ENCODE measurements at regions not wholly inside any gene's neighbourhood (a gene's known extent, or its start where the extent isn't known, plus 50 kb on each side); places are given as distances from the start of the nearest gene placed in this dataset.
A peak's percentile ranks its signal among the peaks of the same experiment; 100 is the strongest.

- no peak overlapping the region for H3K18ac ChIP-seq (ENCODE audit: low read length)
- no peak overlapping the region for H3K4ac ChIP-seq (ENCODE audit: low read length)
- H2AK5ac ChIP-seq (ENCODE audit: low read depth, low read length) = no peak overlapping the region
- no peaks in the 10 kb centered on the region for H3K9me3 ChIP-seq (replicated peaks in 1 of 2; ENCODE audit: control insufficient read depth in 2 of 2, insufficient read depth in 1 of 2, low read depth in 1 of 2, low read length in 2 of 2)
- H2BK120ac ChIP-seq (ENCODE audit: low read depth, low read length) = no peak overlapping the region
- no peak overlapping the region for H3K4me3 ChIP-seq (ENCODE audit: low read length in 2 of 2)
- no peak overlapping the region for H2BK12ac ChIP-seq (ENCODE audit: low read length)
- no peaks in the 10 kb centered on the region for H3K27me3 ChIP-seq (ENCODE audit: control insufficient read depth in 3 of 3, insufficient read depth in 3 of 3, low read depth in 1 of 3, low read length in 3 of 3)
- H2BK15ac ChIP-seq (ENCODE audit: low read length) = no peak overlapping the region
- DNase-seq (ENCODE audit: low spot score) = no peak
- H3K4me2 ChIP-seq (ENCODE audit: insufficient read depth, low read length, poor library complexity, severe bottlenecking) = no peak overlapping the region
- no peaks in the 10 kb centered on the region for H3K79me1 ChIP-seq (ENCODE audit: low read depth, low read length)
- no peak overlapping the region for H2BK5ac ChIP-seq (ENCODE audit: low read length)
- H3K36me3 ChIP-seq (replicated peaks in 1 of 2; ENCODE audit: control insufficient read depth in 2 of 2, insufficient read depth in 2 of 2, low read length in 2 of 2) = no peaks in the 10 kb centered on the region
- no peak overlapping the region for H2AFZ ChIP-seq (ENCODE audit: low read length)
- no peak overlapping the region for H3K14ac ChIP-seq (ENCODE audit: low read length)
- H3K4me1 ChIP-seq (ENCODE audit: control insufficient read depth in 2 of 2, insufficient read depth in 1 of 2, low read depth in 1 of 2, low read length in 2 of 2) = no peaks in the 10 kb centered on the region
- H3K27ac ChIP-seq (replicated peaks; ENCODE audit: low read length) = no peak overlapping the region
- H4K8ac ChIP-seq (ENCODE audit: low read depth, low read length) = no peak overlapping the region
- H3K9ac ChIP-seq (ENCODE audit: low read depth, low read length, poor library complexity) = no peak overlapping the region
- no peak overlapping the region for H4K91ac ChIP-seq (ENCODE audit: low read depth, low read length, poor library complexity)
- no CpG with 5 or more reads among the region's 5 CpGs for WGBS, 2 donors (ENCODE audit: extremely low coverage in 2 of 2, insufficient read length in 2 of 2, insufficient replicate concordance in 1 of 2)
- no peak overlapping the region for H3K23ac ChIP-seq (ENCODE audit: low read depth, low read length, poor library complexity)
Observed at GRCh38 chr3:117443014-117443413, 733.4 kb downstream of the TUSC7 start.

GRCh38 chr3:117444175-117444574 lies 734.6 kb downstream of the TUSC7 start:
- no CpG with 5 or more reads among the region's 4 CpGs for WGBS, 2 donors (ENCODE audit: extremely low coverage in 2 of 2, insufficient read length in 2 of 2, insufficient replicate concordance in 1 of 2)
- H3K4ac ChIP-seq (ENCODE audit: low read length) = no peak overlapping the region
- no peak overlapping the region for H4K8ac ChIP-seq (ENCODE audit: low read depth, low read length)

DNA sequence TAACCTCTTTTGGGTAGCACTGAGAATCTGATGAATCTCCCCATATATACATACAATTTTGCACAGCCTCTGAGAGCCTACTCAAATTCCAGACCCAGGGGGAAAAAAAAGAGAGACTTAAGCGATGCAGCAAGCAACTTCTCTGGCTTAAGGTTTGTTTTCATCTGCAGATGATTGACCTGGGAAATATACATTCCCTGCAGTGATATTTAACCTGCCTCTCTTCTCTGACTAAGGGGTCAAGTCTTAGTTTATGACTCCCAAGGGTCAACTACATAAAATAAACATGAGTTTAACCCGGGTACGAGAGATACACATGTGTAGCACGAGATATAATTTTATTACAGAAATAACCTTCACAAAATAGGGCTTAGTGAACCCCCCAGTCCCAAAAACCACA lies 737.8 kb downstream of the TUSC7 start:
- WGBS, 2 donors (ENCODE audit: extremely low coverage in 2 of 2, insufficient read length in 2 of 2, insufficient replicate concordance in 1 of 2) = no CpG with 5 or more reads among the region's 4 CpGs
- no peaks in the 10 kb centered on the region for H3K27me3 ChIP-seq (ENCODE audit: control insufficient read depth in 3 of 3, insufficient read depth in 3 of 3, low read depth in 1 of 3, low read length in 3 of 3)
- no peaks in the 10 kb centered on the region for H3K36me3 ChIP-seq (replicated peaks in 1 of 2; ENCODE audit: control insufficient read depth in 2 of 2, insufficient read depth in 2 of 2, low read length in 2 of 2)
- no peak overlapping the region for H2BK12ac ChIP-seq (ENCODE audit: low read length)
- H3K79me1 ChIP-seq (ENCODE audit: low read depth, low read length) = no peaks in the 10 kb centered on the region
- H4K91ac ChIP-seq (ENCODE audit: low read depth, low read length, poor library complexity) = no peak overlapping the region
- H2BK15ac ChIP-seq (ENCODE audit: low read length) = no peak overlapping the region
- H3K4ac ChIP-seq (ENCODE audit: low read length) = no peak overlapping the region
- H3K4me2 ChIP-seq (ENCODE audit: insufficient read depth, low read length, poor library complexity, severe bottlenecking) = no peak overlapping the region
- H3K27ac ChIP-seq (replicated peaks; ENCODE audit: low read length) = no peak overlapping the region
- H2BK5ac ChIP-seq (ENCODE audit: low read length) = no peak overlapping the region
- no peaks in the 10 kb centered on the region for H3K9me3 ChIP-seq (replicated peaks in 1 of 2; ENCODE audit: control insufficient read depth in 2 of 2, insufficient read depth in 1 of 2, low read depth in 1 of 2, low read length in 2 of 2)
- no peaks in the 10 kb centered on the region for H3K4me1 ChIP-seq (ENCODE audit: control insufficient read depth in 2 of 2, insufficient read depth in 1 of 2, low read depth in 1 of 2, low read length in 2 of 2)
- no peak overlapping the region for H3K18ac ChIP-seq (ENCODE audit: low read length)
- H2BK120ac ChIP-seq (ENCODE audit: low read depth, low read length) = no peak overlapping the region
- no peak overlapping the region for H2AFZ ChIP-seq (ENCODE audit: low read length)
- DNase-seq (ENCODE audit: low spot score) = no peak
- no peak overlapping the region for H3K14ac ChIP-seq (ENCODE audit: low read length)
- no peak overlapping the region for H3K4me3 ChIP-seq (ENCODE audit: low read length in 2 of 2)
- no peak overlapping the region for H3K9ac ChIP-seq (ENCODE audit: low read depth, low read length, poor library complexity)
- H3K23ac ChIP-seq (ENCODE audit: low read depth, low read length, poor library complexity) = no peak overlapping the region
- H4K8ac ChIP-seq (ENCODE audit: low read depth, low read length) = no peak overlapping the region
- H2AK5ac ChIP-seq (ENCODE audit: low read depth, low read length) = no peak overlapping the region

More at GRCh38 chr3:117444175-117444574, 734.6 kb downstream of the TUSC7 start:
- Histone ChIP-seq H2AK5ac (ENCODE audit: low read depth, low read length) (no peak overlapping the region), H3K36me3 (replicated peaks in 1 of 2; ENCODE audit: control insufficient read depth in 2 of 2, insufficient read depth in 2 of 2, low read length in 2 of 2) (no peaks in the 10 kb centered on the region), H3K27ac (replicated peaks; ENCODE audit: low read length) (no peak overlapping the region), H2BK120ac (ENCODE audit: low read depth, low read length) (no peak overlapping the region), H2BK12ac (ENCODE audit: low read length) (no peak overlapping the region), H3K27me3 (ENCODE audit: control insufficient read depth in 3 of 3, insufficient read depth in 3 of 3, low read depth in 1 of 3, low read length in 3 of 3) (no peaks in the 10 kb centered on the region), H3K18ac (ENCODE audit: low read length) (no peak overlapping the region), H3K79me1 (ENCODE audit: low read depth, low read length) (no peaks in the 10 kb centered on the region), H2AFZ (ENCODE audit: low read length) (no peak overlapping the region), H3K9ac (ENCODE audit: low read depth, low read length, poor library complexity) (no peak overlapping the region), H3K9me3 (replicated peaks in 1 of 2; ENCODE audit: control insufficient read depth in 2 of 2, insufficient read depth in 1 of 2, low read depth in 1 of 2, low read length in 2 of 2) (no peaks in the 10 kb centered on the region), H4K91ac (ENCODE audit: low read depth, low read length, poor library complexity) (no peak overlapping the region), H2BK5ac (ENCODE audit: low read length) (no peak overlapping the region), H3K4me1 (ENCODE audit: control insufficient read depth in 2 of 2, insufficient read depth in 1 of 2, low read depth in 1 of 2, low read length in 2 of 2) (no peaks in the 10 kb centered on the region), H3K14ac (ENCODE audit: low read length) (no peak overlapping the region), H3K4me2 (ENCODE audit: insufficient read depth, low read length, poor library complexity, severe bottlenecking) (no peak overlapping the region), H3K4me3 (ENCODE audit: low read length in 2 of 2) (no peak overlapping the region), H2BK15ac (ENCODE audit: low read length) (peak overlapping the region; percentile 40), H3K23ac (ENCODE audit: low read depth, low read length, poor library complexity) (peak overlapping the region; percentile 18)
- DNase-seq (ENCODE audit: low spot score) = no peak

GRCh38 chr3:117450026-117450425 lies 740.4 kb downstream of the TUSC7 start:
- no peak for DNase-seq (ENCODE audit: low spot score)
- WGBS, 2 donors (ENCODE audit: extremely low coverage in 2 of 2, insufficient read length in 2 of 2, insufficient replicate concordance in 1 of 2) = no CpG with 5 or more reads among the region's 4 CpGs
- no peaks in the 10 kb centered on the region for H3K9me3 ChIP-seq (replicated peaks in 1 of 2; ENCODE audit: control insufficient read depth in 2 of 2, insufficient read depth in 1 of 2, low read depth in 1 of 2, low read length in 2 of 2)
- H3K4me3 ChIP-seq (ENCODE audit: low read length in 2 of 2) = no peak overlapping the region
- H3K79me1 ChIP-seq (ENCODE audit: low read depth, low read length) = no peaks in the 10 kb centered on the region
- H2BK5ac ChIP-seq (ENCODE audit: low read length) = no peak overlapping the region
- H3K4me2 ChIP-seq (ENCODE audit: insufficient read depth, low read length, poor library complexity, severe bottlenecking) = no peak overlapping the region
- H3K9ac ChIP-seq (ENCODE audit: low read depth, low read length, poor library complexity) = no peak overlapping the region
- no peak overlapping the region for H2AFZ ChIP-seq (ENCODE audit: low read length)
- no peak overlapping the region for H2BK120ac ChIP-seq (ENCODE audit: low read depth, low read length)
- no peak overlapping the region for H2BK15ac ChIP-seq (ENCODE audit: low read length)
- no peaks in the 10 kb centered on the region for H3K27me3 ChIP-seq (ENCODE audit: control insufficient read depth in 3 of 3, insufficient read depth in 3 of 3, low read depth in 1 of 3, low read length in 3 of 3)
- H4K8ac ChIP-seq (ENCODE audit: low read depth, low read length) = no peak overlapping the region
- H2AK5ac ChIP-seq (ENCODE audit: low read depth, low read length) = no peak overlapping the region
- no peak overlapping the region for H3K23ac ChIP-seq (ENCODE audit: low read depth, low read length, poor library complexity)
- no peak overlapping the region for H3K4ac ChIP-seq (ENCODE audit: low read length)
- no peak overlapping the region for H3K18ac ChIP-seq (ENCODE audit: low read length)
- no peak overlapping the region for H2BK12ac ChIP-seq (ENCODE audit: low read length)
- no peak overlapping the region for H3K14ac ChIP-seq (ENCODE audit: low read length)
- no peak overlapping the region for H4K91ac ChIP-seq (ENCODE audit: low read depth, low read length, poor library complexity)
- no peaks in the 10 kb centered on the region for H3K36me3 ChIP-seq (replicated peaks in 1 of 2; ENCODE audit: control insufficient read depth in 2 of 2, insufficient read depth in 2 of 2, low read length in 2 of 2)
- H3K4me1 ChIP-seq (ENCODE audit: control insufficient read depth in 2 of 2, insufficient read depth in 1 of 2, low read depth in 1 of 2, low read length in 2 of 2) = no peaks in the 10 kb centered on the region
- H3K27ac ChIP-seq (replicated peaks; ENCODE audit: low read length) = no peak overlapping the region

All from neuronal stem cell (in vitro differentiated cells).